Right lobe of liver (tissue), 6 donors: ENCODE measurements at regions not wholly inside any gene's neighbourhood (a gene's known extent, or its start where the extent isn't known, plus 50 kb on each side); places are given as distances from the start of the nearest gene placed in this dataset.
A peak's percentile ranks its signal among the peaks of the same experiment; 100 is the strongest.

Experiments
- ATAC-seq, 4 donors: fragments of 200-7000 bp; cut with Tn5 transposase; one replicate each; pipeline ENCODE4 v1.9.1; 2020; ENCODE audit warnings: mild to moderate bottlenecking in 4 of 4, moderate library complexity in 4 of 4
- DNase-seq, 3 donors: peaks; one replicate each; pipeline ENCODE4 v3.0.0-alpha.2; 2020
- H3K27ac ChIP-seq, 3 donors: fragments of 200-600 bp; one replicate each; pipeline ENCODE4 v1.8.0; 2022
- H3K27me3 ChIP-seq, 2 donors: fragments of 200-600 bp; one replicate each; pipeline ENCODE4 v1.8.0; 2022
- H3K36me3 ChIP-seq, 4 donors: fragments of 200-600 bp; sonication (generic) in 1 of 4; one replicate each; pipeline versions ENCODE4 v1.5.1 to v1.8.0; 2017 to 2022; ENCODE audit warnings: control low read depth in 1 of 4
- H3K4me1 ChIP-seq, 4 donors: fragments of 200-600 bp; sonication (generic) in 1 of 4; one replicate each; pipeline versions ENCODE4 v1.5.1 to v1.8.0; 2017 to 2022; ENCODE audit warnings: control low read depth in 1 of 4
- H3K4me3 ChIP-seq, 3 donors: fragments of 200-600 bp; one replicate each; pipeline ENCODE4 v1.8.0; 2022
- H3K9me3 ChIP-seq, 4 donors: fragments of 200-600 bp; sonication (generic) in 1 of 4; one replicate each; pipeline versions ENCODE4 v1.5.1 to v1.8.0; 2017 to 2022; ENCODE audit warnings: control low read depth in 1 of 4
- CTCF ChIP-seq, 4 donors: fragments of 200-600 bp in 3 of 4; fragments of 450-650 bp in 1 of 4; IDR thresholded peaks; one replicate each; pipeline versions ENCODE4 v1.5.1 to v1.8.0; 2016 to 2022; ENCODE audit warnings: antibody characterized with exemption in 4 of 4, mild to moderate bottlenecking in 2 of 4
- POLR2A ChIP-seq: fragments of 450-650 bp; IDR thresholded peaks from one replicate; pipeline ENCODE4 v1.6.1; 2017; ENCODE audit warnings: antibody characterized with exemption, mild to moderate bottlenecking
- WGBS: methylation state at CpG from one replicate; pipeline ENCODE4 v1.1.6; 2018; ENCODE audit warnings: low coverage, low lambda C conversion rate; ENCODE audit not compliant: insufficient coverage; ENCODE audit errors: missing lambda C conversion rate; 5-methylcytosine and 5-hydroxymethylcytosine counted together
- intact Hi-C, 2 donors: fragments of 100-400 bp; cut with DNase I; formaldehyde crosslinking; loops; one replicate each; pipeline versions ENCODE4 v1.11.2 to v1.14.1; 2022
- donor health status: DM: no; HTN: yes; CAD: no.
- donor health status: DM: no; HTN: no; CAD: no.
- donor health status: DM: no; HTN: no; CAD: no.
- donor health status: DM: no; HTN: yes; CAD: no.
- donor health status: DM: no; HTN: yes; CAD: no.

GRCh38 chr13:71979616-71980015, 112.6 kb upstream of the DACH1 start:
- Histone ChIP-seq H3K4me3 (no peak overlapping the region), H3K27ac (no peak overlapping the region), H3K27me3 (no peaks in the 10 kb centered on the region), H3K4me1 (no peaks in the 10 kb centered on the region), H3K36me3 (no peaks in the 10 kb centered on the region), H3K9me3 (no peaks in the 10 kb centered on the region)
- DNase-seq (no peak), ATAC-seq (peak; percentile 26 to 54 (median 36))
- 13% methylated on average over 3 of the region's 3 CpGs for WGBS
- TF ChIP-seq POLR2A (no peak), CTCF (IDR thresholded peaks at IDR 0.05) (peak in 3 of 4 donors; percentile 15 to 30 (median 28))
- intact Hi-C loops, result no loop called here

- DNase-seq (no peak), ATAC-seq (no peak)
- H3K4me3 ChIP-seq, result no peak overlapping the region
- H3K27ac ChIP-seq, result no peak overlapping the region
- H3K9me3 ChIP-seq, result no peaks in the 10 kb centered on the region
- H3K27me3 ChIP-seq, result no peaks in the 10 kb centered on the region
- 51% methylated on average over 7 of the region's 7 CpGs for WGBS
- no peaks in the 10 kb centered on the region for H3K36me3 ChIP-seq
- no peak for TF ChIP-seq CTCF (IDR thresholded peaks at IDR 0.05)
- no peak for TF ChIP-seq POLR2A
- no peaks in the 10 kb centered on the region for H3K4me1 ChIP-seq
- intact Hi-C loops, result no loop called here
Observed at GRCh38 chr13:71977028-71977427, 110.0 kb upstream of the DACH1 start.

- no peak for TF ChIP-seq CTCF (IDR thresholded peaks at IDR 0.05)
- TF ChIP-seq POLR2A, result no peak
- intact Hi-C loops, result no loop called here
- Histone ChIP-seq H3K27me3 (no peaks in the 10 kb centered on the region), H3K9me3 (no peaks in the 10 kb centered on the region), H3K4me1 (no peaks in the 10 kb centered on the region), H3K36me3 (no peaks in the 10 kb centered on the region), H3K4me3 (no peak overlapping the region), H3K27ac (no peak overlapping the region)
- 56% methylated on average over 5 of the region's 5 CpGs for WGBS
- no peak for DNase-seq
- no peak for ATAC-seq
Observed at GRCh38 chr13:71967990-71968389, 101.0 kb upstream of the DACH1 start.

- intact Hi-C loops, result no loop called here
- Histone ChIP-seq H3K27ac (no peak overlapping the region), H3K4me1 (no peaks in the 10 kb centered on the region), H3K36me3 (no peaks in the 10 kb centered on the region), H3K4me3 (no peak overlapping the region), H3K27me3 (no peaks in the 10 kb centered on the region), H3K9me3 (no peaks in the 10 kb centered on the region)
- no peak for DNase-seq
- no peak for TF ChIP-seq POLR2A
- TF ChIP-seq CTCF (IDR thresholded peaks at IDR 0.05), result no peak
- no peak for ATAC-seq
- 38% methylated on average over 8 of the region's 8 CpGs for WGBS
Observed at GRCh38 chr13:71964491-71965100, 97.6 kb upstream of the DACH1 start.

GRCh38 chr13:71962735-71963134, 95.7 kb upstream of the DACH1 start:
- no peaks in the 10 kb centered on the region for H3K4me1 ChIP-seq
- no peaks in the 10 kb centered on the region for H3K9me3 ChIP-seq
- no peak for TF ChIP-seq CTCF (IDR thresholded peaks at IDR 0.05)
- TF ChIP-seq POLR2A, result no peak
- WGBS, result 57% methylated on average over 3 of the region's 3 CpGs
- no peak overlapping the region for H3K4me3 ChIP-seq
- intact Hi-C loops, result no loop called here
- no peaks in the 10 kb centered on the region for H3K27me3 ChIP-seq
- H3K36me3 ChIP-seq, result no peaks in the 10 kb centered on the region
- no peak overlapping the region for H3K27ac ChIP-seq
- DNase-seq, result no peak
- ATAC-seq, result no peak
